HEK293T (cell line): ENCODE measurements at regions not wholly inside any gene's neighbourhood (a gene's known extent, or its start where the extent isn't known, plus 50 kb on each side); places are given as distances from the start of the nearest gene placed in this dataset.

Experiments
- CTCF ChIA-PET: fragments of 350-600 bp; formaldehyde crosslinking; extraction: SDS; loops from one replicate; lab custom pipeline; 2021; ENCODE audit warnings: antibody characterized with exemption, inconsistent platforms; lab: Yijun Ruan, JAX
- POLR2A ChIA-PET: fragments of 350-600 bp; formaldehyde crosslinking; extraction: SDS; loops from one replicate; lab custom pipeline; 2020; ENCODE audit warnings: antibody characterized with exemption, inconsistent platforms; lab: Yijun Ruan, JAX
- DNase-seq: peaks from one replicate; pipeline ENCODE4 v3.0.0; 2012; ENCODE audit warnings: mixed read lengths; ENCODE audit errors: extremely low spot score
- ARNT ChIP-seq: fragments of 450-650 bp; IDR thresholded peaks from 2 replicates; pipeline ENCODE4 v1.6.1; 2017; ENCODE audit warnings: mild to moderate bottlenecking
- BHLHE40 ChIP-seq: fragments of 450-650 bp; IDR thresholded peaks from 2 replicates; pipeline ENCODE4 v1.6.1; 2016; ENCODE audit warnings: mild to moderate bottlenecking, moderate library complexity, borderline replicate concordance
- CTBP1 ChIP-seq: fragments of 450-650 bp; IDR thresholded peaks from 2 replicates; pipeline ENCODE4 v1.6.1; 2016; ENCODE audit warnings: borderline replicate concordance
- ELF4 ChIP-seq: fragments of 450-650 bp; IDR thresholded peaks from 2 replicates; pipeline ENCODE4 v1.6.1; 2017; ENCODE audit warnings: antibody characterized with exemption
- FOXA1 ChIP-seq: fragments of 450-650 bp; IDR thresholded peaks from 2 replicates; pipeline ENCODE4 v1.6.1; 2016; ENCODE audit warnings: mild to moderate bottlenecking
- FOXK2 ChIP-seq: fragments of 450-650 bp; IDR thresholded peaks from 2 replicates; pipeline ENCODE4 v1.6.1; 2016; ENCODE audit warnings: mild to moderate bottlenecking
- FOXM1 ChIP-seq: fragments of 450-650 bp; IDR thresholded peaks from 2 replicates; pipeline ENCODE4 v1.6.1; 2017; ENCODE audit warnings: mild to moderate bottlenecking, borderline replicate concordance
- HDGF ChIP-seq: fragments of 450-650 bp; IDR thresholded peaks from 2 replicates; pipeline ENCODE4 v1.6.1; 2017; ENCODE audit warnings: antibody characterized with exemption, borderline replicate concordance
- L3MBTL2 ChIP-seq: fragments of 450-650 bp; conservative IDR thresholded peaks from 2 replicates; pipeline ENCODE4 v1.6.1; 2016; ENCODE audit warnings: mild to moderate bottlenecking
- LEF1 ChIP-seq: fragments of 450-650 bp; IDR thresholded peaks from 2 replicates; pipeline ENCODE4 v1.6.1; 2017; ENCODE audit warnings: mild to moderate bottlenecking, borderline replicate concordance
- NFRKB ChIP-seq: fragments of 450-650 bp; IDR thresholded peaks from 2 replicates; pipeline ENCODE4 v1.6.1; 2016; ENCODE audit warnings: mild to moderate bottlenecking, moderate library complexity
- SP1 ChIP-seq: fragments of 450-650 bp; IDR thresholded peaks from 2 replicates; pipeline ENCODE4 v1.6.1; 2017
- SUZ12 ChIP-seq: fragments of 450-650 bp; IDR thresholded peaks from 2 replicates; pipeline ENCODE4 v1.6.1; 2016; ENCODE audit warnings: mild to moderate bottlenecking
- TARDBP ChIP-seq: fragments of 450-650 bp; IDR thresholded peaks from 2 replicates; pipeline ENCODE4 v1.6.1; 2016
- ZNF384 ChIP-seq: fragments of 450-650 bp; IDR thresholded peaks from 2 replicates; pipeline ENCODE4 v1.6.1; 2016
- TF ChIP-seq, protein P1 (sequence below): fragments of 450-650 bp; IDR thresholded peaks from 2 replicates; pipeline ENCODE4 v1.6.1; 2016

- CTCF ChIA-PET: no interaction called here
- TF ChIP-seq ELF4 (no peak), SUZ12 (no peak), SP1 (no peak), ZNF384 (no peak), CTBP1 (no peak), FOXK2 (no peak)
These were observed 287.5 kb upstream of the DAB1 start for GRCh38 chr1:57711326-57711725.

GRCh38 chr1:57707631-57708030 is 283.8 kb upstream of the DAB1 start:
- CTCF ChIA-PET: no interaction called here
- TF ChIP-seq NFRKB (no peak), SP1 (no peak), L3MBTL2 (no peak), TARDBP (no peak), HDGF (no peak), ARNT (no peak), FOXK2 (no peak), SUZ12 (no peak), FOXA1 (no peak), FOXM1 (no peak), CTBP1 (no peak), ELF4 (no peak), ZNF384 (no peak), BHLHE40 (no peak), LEF1 (no peak)
- TF ChIP-seq, protein P1, sequence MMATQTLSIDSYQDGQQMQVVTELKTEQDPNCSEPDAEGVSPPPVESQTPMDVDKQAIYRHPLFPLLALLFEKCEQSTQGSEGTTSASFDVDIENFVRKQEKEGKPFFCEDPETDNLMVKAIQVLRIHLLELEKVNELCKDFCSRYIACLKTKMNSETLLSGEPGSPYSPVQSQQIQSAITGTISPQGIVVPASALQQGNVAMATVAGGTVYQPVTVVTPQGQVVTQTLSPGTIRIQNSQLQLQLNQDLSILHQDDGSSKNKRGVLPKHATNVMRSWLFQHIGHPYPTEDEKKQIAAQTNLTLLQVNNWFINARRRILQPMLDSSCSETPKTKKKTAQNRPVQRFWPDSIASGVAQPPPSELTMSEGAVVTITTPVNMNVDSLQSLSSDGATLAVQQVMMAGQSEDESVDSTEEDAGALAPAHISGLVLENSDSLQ: no peak

More at GRCh38 chr1:57711326-57711725, 287.5 kb upstream of the DAB1 start:
- no peak for DNase-seq
- POLR2A ChIA-PET: no interaction called here

DNA sequence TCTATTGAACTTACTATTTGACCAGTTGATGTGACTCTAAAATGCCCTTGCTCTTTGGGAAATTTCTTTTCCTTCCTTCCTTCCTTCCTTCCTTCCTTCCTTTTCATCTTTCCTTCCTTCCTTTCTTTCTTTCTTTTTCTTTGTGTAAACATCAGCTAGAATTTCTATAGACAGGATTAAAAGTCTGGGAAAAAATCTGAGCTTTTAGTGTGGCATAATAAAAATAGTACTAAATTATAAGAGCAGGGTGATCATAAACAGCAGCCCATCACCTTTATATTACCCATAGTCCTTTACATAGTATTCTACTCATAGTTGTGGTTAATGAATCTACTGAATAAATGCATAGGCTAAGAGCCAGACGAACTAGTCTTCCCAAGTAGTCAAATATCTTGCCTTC is 281.0 kb upstream of the DAB1 start:
- CTCF ChIA-PET: no interaction called here
- DNase-seq: no peak
- POLR2A ChIA-PET: no interaction called here
- TF ChIP-seq ZNF384 (no peak), BHLHE40 (no peak)

More at GRCh38 chr1:57707631-57708030, 283.8 kb upstream of the DAB1 start:
- DNase-seq: no peak
- POLR2A ChIA-PET: no interaction called here

GRCh38 chr1:57704231-57704630 is 280.4 kb upstream of the DAB1 start:
- POLR2A ChIA-PET: no interaction called here
- DNase-seq: no peak
- CTCF ChIA-PET: no interaction called here
- no peak for TF ChIP-seq ZNF384
- TF ChIP-seq, protein P1: no peak
- TF ChIP-seq BHLHE40: no peak
- no peak for TF ChIP-seq SUZ12
- no peak for TF ChIP-seq HDGF
- TF ChIP-seq LEF1: no peak
- no peak for TF ChIP-seq NFRKB
- no peak for TF ChIP-seq FOXM1
- TF ChIP-seq ARNT: no peak
- no peak for TF ChIP-seq CTBP1
- TF ChIP-seq ELF4: no peak
- TF ChIP-seq L3MBTL2: no peak
- TF ChIP-seq FOXA1: no peak
- no peak for TF ChIP-seq SP1
- TF ChIP-seq FOXK2: no peak
- no peak for TF ChIP-seq TARDBP

DNA sequence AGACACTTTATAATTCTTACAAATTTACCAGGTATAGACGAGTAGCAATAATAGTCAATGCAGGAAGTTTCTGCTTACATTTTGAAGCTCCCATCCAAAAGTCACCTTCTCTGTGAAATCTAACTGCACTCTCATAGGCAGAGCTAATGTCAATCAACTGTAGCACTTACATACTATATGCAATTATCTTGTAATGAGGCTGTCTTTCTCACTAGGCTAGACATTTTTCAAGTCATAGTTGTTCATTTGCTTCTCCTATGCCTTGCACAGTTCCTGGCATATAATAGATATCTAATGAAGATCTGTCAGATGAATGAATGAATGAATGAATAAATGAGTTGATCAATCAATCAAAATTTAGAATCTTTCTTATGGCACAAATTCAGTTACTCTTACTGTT is 273.0 kb upstream of the DAB1 start:
- DNase-seq: no peak
- POLR2A ChIA-PET: no interaction called here
- CTCF ChIA-PET: no interaction called here
- TF ChIP-seq FOXA1 (no peak), SUZ12 (no peak), FOXM1 (no peak), BHLHE40 (no peak), TARDBP (no peak), ELF4 (no peak), CTBP1 (no peak), L3MBTL2 (no peak), LEF1 (no peak), SP1 (no peak), ARNT (no peak), NFRKB (no peak), HDGF (no peak), ZNF384 (no peak)
- TF ChIP-seq, protein P1: no peak

- CTCF ChIA-PET: no interaction called here
- POLR2A ChIA-PET: no interaction called here
- DNase-seq: no peak
- TF ChIP-seq, protein P1: no peak
- no peak for TF ChIP-seq NFRKB
- TF ChIP-seq SP1: no peak
- TF ChIP-seq FOXK2: no peak
- TF ChIP-seq BHLHE40: no peak
- no peak for TF ChIP-seq LEF1
- TF ChIP-seq FOXA1: no peak
- no peak for TF ChIP-seq L3MBTL2
- no peak for TF ChIP-seq SUZ12
- TF ChIP-seq TARDBP: no peak
- no peak for TF ChIP-seq ZNF384
- TF ChIP-seq HDGF: no peak
- TF ChIP-seq CTBP1: no peak
- no peak for TF ChIP-seq ARNT
- TF ChIP-seq FOXM1: no peak
- TF ChIP-seq ELF4: no peak
These were observed 272.2 kb upstream of the DAB1 start for GRCh38 chr1:57696043-57696442.
